SU-DHL-6 (cell line): ENCODE measurements at regions not wholly inside any gene's neighbourhood (a gene's known extent, or its start where the extent isn't known, plus 50 kb on each side); places are given as distances from the start of the nearest gene placed in this dataset.

ENCODE experiments used
- CTCF ChIP-seq: fragments of 200-600 bp; sonication (generic); IDR thresholded peaks from one replicate; pipeline ENCODE4 v1.5.1; 2017; ENCODE audit warnings: antibody characterized with exemption, mild to moderate bottlenecking, low read length, moderate library complexity; ENCODE audit not compliant: insufficient read depth, poor library complexity, severe bottlenecking
- EZH2phosphoT487 ChIP-seq: fragments of 200-600 bp; sonication (generic), shearing (Covaris generic); conservative IDR thresholded peaks from 2 replicates; pipeline ENCODE4 v1.6.1; 2018; ENCODE audit warnings: mild to moderate bottlenecking, antibody characterized with exemption, low read length, moderate library complexity, mixed read lengths

DNA sequence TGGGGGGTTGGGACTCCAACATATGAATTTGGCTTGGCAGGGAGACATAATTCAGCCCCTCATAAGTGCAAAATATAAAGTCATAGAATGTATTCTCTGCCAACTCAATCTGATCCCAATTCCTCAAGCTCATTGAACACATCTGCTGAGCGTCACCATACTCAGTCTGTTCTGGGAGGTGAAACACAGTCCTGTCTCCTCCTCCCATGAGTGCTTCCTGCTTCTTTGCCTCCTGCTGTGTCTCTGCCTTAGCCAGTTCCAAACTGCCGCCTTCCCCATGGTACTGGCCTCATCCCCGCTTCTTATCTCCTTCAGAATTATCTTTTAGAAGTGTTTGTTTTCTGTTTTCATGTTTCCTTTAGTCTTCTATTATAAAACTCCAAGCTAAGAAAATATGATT is 365.5 kb downstream of the TNS3 start:
- TF ChIP-seq CTCF (no peak), EZH2phosphoT487 (no peak)
